Adrenal gland (tissue), 9 donors: ENCODE measurements at regions not wholly inside any gene's neighbourhood (a gene's known extent, or its start where the extent isn't known, plus 50 kb on each side); places are given as distances from the start of the nearest gene placed in this dataset.

Source experiments
- DNase-seq, 7 donors: peaks; one replicate each; pipeline ENCODE4 v3.0.0-alpha.2; 2019 to 2020
- H3K27ac ChIP-seq, 5 donors: fragments of 200-600 bp; sonication (generic) in 4 of 5; 1 replicate in 3 of 5; 2 replicates in 2 of 5; pipeline versions ENCODE4 v1.5.1 to v1.8.0; 2016 to 2020; ENCODE audit warnings: mild to moderate bottlenecking in 1 of 5
- H3K27me3 ChIP-seq: fragments of 200-600 bp; 2 replicates; pipeline ENCODE4 v1.8.0; 2021
- H3K36me3 ChIP-seq, 2 donors: fragments of 200-600 bp; replicated peaks in 1 of 2; 1 replicate in 1 of 2; 2 replicates in 1 of 2; pipeline versions ENCODE4 v1.5.1 to v1.8.0; 2018 to 2022
- H3K4me1 ChIP-seq, 2 donors: fragments of 200-600 bp; replicated peaks in 1 of 2; 1 replicate in 1 of 2; 2 replicates in 1 of 2; pipeline versions ENCODE4 v1.5.1 to v1.8.0; 2018 to 2021
- H3K4me3 ChIP-seq, 4 donors: fragments of 200-600 bp; sonication (generic) in 3 of 4; one replicate each; pipeline ENCODE4 v1.5.1; 2016 to 2018
- H3K9me3 ChIP-seq, 3 donors: fragments of 200-600 bp; sonication (generic) in 1 of 3; replicated peaks in 1 of 3; 1 replicate in 2 of 3; 2 replicates in 1 of 3; pipeline versions ENCODE4 v1.5.1 to v1.8.0; 2016 to 2021
- CTCF ChIP-seq, 6 experiments: fragments of 450-650 bp in 4 of 6; fragments of 200-600 bp in 2 of 6; sonication (generic) in 1 of 6; IDR thresholded peaks; 1 replicate in 5 of 6; 2 replicates in 1 of 6; pipeline versions ENCODE4 v1.5.1 to v1.8.0; 2016 to 2021; ENCODE audit warnings: antibody characterized with exemption in 6 of 6, mild to moderate bottlenecking in 2 of 6, moderate library complexity in 1 of 6
- POLR2A ChIP-seq, 2 donors: fragments of 450-650 bp; IDR thresholded peaks; one replicate each; pipeline ENCODE4 v1.6.1; 2017; ENCODE audit warnings: antibody characterized with exemption in 2 of 2, mild to moderate bottlenecking in 2 of 2, moderate library complexity in 1 of 2
- WGBS, 4 donors: extraction: QIAGEN DNeasy Blood & Tissue Kit in 2 of 4; methylation state at CpG; one replicate each; pipeline versions ENCODE4 v1.1.5 to v1.1.7; 2013 to 2017; 5-methylcytosine and 5-hydroxymethylcytosine counted together
- intact Hi-C, 2 donors: fragments of 100-400 bp; cut with DNase I; formaldehyde crosslinking; loops; one replicate each; pipeline versions ENCODE4 v1.14.1 to v1.15.0; 2022 to 2023
- donor health status: healthy with polysubstance abuse.
- donor health status: Bipolar disorder and iron deficiency.
- donor health status: DM: yes; HTN: yes; CAD: no.
- donor health status: DM: no; HTN: no; CAD: no.
- donor health status: DM: no; HTN: no; CAD: no.

- intact Hi-C loops, result no loop called here
- Histone ChIP-seq H3K4me1 (no peaks in the 10 kb centered on the region), H3K9me3 (no peaks in the 10 kb centered on the region), H3K27ac (no peak overlapping the region), H3K27me3 (no peaks in the 10 kb centered on the region), H3K36me3 (no peaks in the 10 kb centered on the region), H3K4me3 (no peak overlapping the region)
- TF ChIP-seq CTCF (IDR thresholded peaks at IDR 0.05), result no peak
- no peak for TF ChIP-seq POLR2A (IDR thresholded peaks at IDR 0.05)
- DNase-seq, result peak in 1 of 7 donors; percentile 6
- WGBS, 4 donors, result 84 to 100% (median 96%) methylated on average over 1 of the region's 1 CpG
Measured at GRCh38 chr4:141913928-141914327, 277.5 kb downstream of the IL15 start.

- Histone ChIP-seq H3K36me3 (no peaks in the 10 kb centered on the region), H3K4me3 (no peak overlapping the region), H3K4me1 (no peaks in the 10 kb centered on the region), H3K27me3 (no peaks in the 10 kb centered on the region), H3K9me3 (no peaks in the 10 kb centered on the region), H3K27ac (no peak overlapping the region)
- TF ChIP-seq POLR2A (IDR thresholded peaks at IDR 0.05), result no peak
- no peak for TF ChIP-seq CTCF (IDR thresholded peaks at IDR 0.05)
- no peak for DNase-seq
- intact Hi-C loops, result no loop called here
- 77 to 87% (median 83%) methylated on average over 1 of the region's 1 CpG for WGBS, 4 donors
Measured at GRCh38 chr4:141914746-141915145, 278.4 kb downstream of the IL15 start.

GRCh38 chr4:141919649-141920048 lies 283.3 kb downstream of the IL15 start:
- WGBS, 4 donors, result 64 to 72% (median 68%) methylated on average over 3 of the region's 3 CpGs
- intact Hi-C loops, result no loop called here
- no peaks in the 10 kb centered on the region for H3K9me3 ChIP-seq
- H3K36me3 ChIP-seq, result no peaks in the 10 kb centered on the region
- no peak overlapping the region for H3K4me3 ChIP-seq
- H3K27ac ChIP-seq, result no peak overlapping the region
- DNase-seq, result no peak
- no peaks in the 10 kb centered on the region for H3K27me3 ChIP-seq
- TF ChIP-seq POLR2A (IDR thresholded peaks at IDR 0.05) (no peak), CTCF (IDR thresholded peaks at IDR 0.05) (no peak)
- no peaks in the 10 kb centered on the region for H3K4me1 ChIP-seq

GRCh38 chr4:141921293-141921692 lies 284.9 kb downstream of the IL15 start:
- Histone ChIP-seq H3K27ac (no peak overlapping the region), H3K36me3 (no peaks in the 10 kb centered on the region), H3K4me1 (no peaks in the 10 kb centered on the region), H3K9me3 (no peaks in the 10 kb centered on the region), H3K4me3 (no peak overlapping the region), H3K27me3 (no peaks in the 10 kb centered on the region)
- no peak for DNase-seq
- TF ChIP-seq CTCF (IDR thresholded peaks at IDR 0.05) (no peak), POLR2A (IDR thresholded peaks at IDR 0.05) (no peak)
- intact Hi-C loops, result no loop called here
- WGBS, 4 donors, result 57 to 70% (median 64%) methylated on average over 1 of the region's 1 CpG
